ENCODE measurements at regions not wholly inside any gene's neighbourhood (a gene's known extent, or its start where the extent isn't known, plus 50 kb on each side); places are given as distances from the start of the nearest gene placed in this dataset.

GRCh38 chr18:4734021-4734420 lies 278.9 kb upstream of the DLGAP1 start:
- TF ChIP-seq POLR2A (IDR thresholded peaks at IDR 0.05) (no peak), CTCF (IDR thresholded peaks at IDR 0.05) (no peak), EP300 (IDR thresholded peaks at IDR 0.05) (no peak)
